Psoas muscle (tissue), 7 donors: ENCODE measurements at regions not wholly inside any gene's neighbourhood (a gene's known extent, or its start where the extent isn't known, plus 50 kb on each side); places are given as distances from the start of the nearest gene placed in this dataset.
"Not testable (repeated sequence)": the region's sequence is repeated elsewhere in the genome, so short reads cannot be mapped to it uniquely, and the experiment has no call there.

ENCODE experiments used
- ATAC-seq, 4 donors: fragments of 200-7000 bp; cut with Tn5 transposase; one replicate each; pipeline ENCODE4 v1.9.1; 2020; ENCODE audit warnings: moderate library complexity in 3 of 4, mild to moderate bottlenecking in 2 of 4
- DNase-seq, 2 donors: peaks; one replicate each; pipeline ENCODE4 v3.0.0-alpha.2; 2020
- H3K27ac ChIP-seq: fragments of 200-600 bp; one replicate; pipeline ENCODE4 v1.8.0; 2022
- H3K27me3 ChIP-seq, 3 donors: fragments of 200-600 bp in 1 of 3; one replicate each; pipeline versions ENCODE4 v1.6.1 to v1.8.0; 2013 to 2022; ENCODE audit warnings: low read length in 2 of 3, mild to moderate bottlenecking in 2 of 3, moderate library complexity in 1 of 3; ENCODE audit not compliant: insufficient read depth in 3 of 3
- H3K36me3 ChIP-seq, 2 donors: fragments of 200-600 bp in 1 of 2; one replicate each; pipeline versions ENCODE4 v1.6.1 to v1.8.0; 2013 to 2022; ENCODE audit warnings: low read depth in 1 of 2, mild to moderate bottlenecking in 1 of 2, moderate library complexity in 1 of 2; ENCODE audit not compliant: insufficient read depth in 1 of 2
- H3K4me1 ChIP-seq: fragments of 200-600 bp; one replicate; pipeline ENCODE4 v1.8.0; 2022
- H3K4me3 ChIP-seq: fragments of 200-600 bp; one replicate; pipeline ENCODE4 v1.8.0; 2022; ENCODE audit warnings: mild to moderate bottlenecking
- H3K9me3 ChIP-seq: fragments of 200-600 bp; one replicate; pipeline ENCODE4 v1.8.0; 2022
- CTCF ChIP-seq: fragments of 200-600 bp; IDR thresholded peaks from one replicate; pipeline ENCODE4 v1.8.0; 2022; ENCODE audit warnings: antibody characterized with exemption
- WGBS, 3 donors: extraction: QIAGEN DNeasy Blood & Tissue Kit; methylation state at CpG; one replicate each; pipeline versions ENCODE4 v1.1.6 to v1.1.7; 2013; 5-methylcytosine and 5-hydroxymethylcytosine counted together
- intact Hi-C, 2 donors: fragments of 100-400 bp; cut with DNase I; formaldehyde crosslinking; loops; one replicate each; pipeline versions ENCODE4 v1.11.0 to v1.14.2; 2022
- donor health status: healthy with polysubstance abuse.
- donor health status: DM: no; HTN: no; CAD: no; lungs with moderate emphysema.
- donor health status: Bipolar disorder and iron deficiency.
- donor health status: healthy.
- donor health status: DM: yes; HTN: yes; CAD: no.
- donor health status: DM: no; HTN: no; CAD: no.
- donor health status: DM: yes; HTN: yes; CAD: no.

DNA sequence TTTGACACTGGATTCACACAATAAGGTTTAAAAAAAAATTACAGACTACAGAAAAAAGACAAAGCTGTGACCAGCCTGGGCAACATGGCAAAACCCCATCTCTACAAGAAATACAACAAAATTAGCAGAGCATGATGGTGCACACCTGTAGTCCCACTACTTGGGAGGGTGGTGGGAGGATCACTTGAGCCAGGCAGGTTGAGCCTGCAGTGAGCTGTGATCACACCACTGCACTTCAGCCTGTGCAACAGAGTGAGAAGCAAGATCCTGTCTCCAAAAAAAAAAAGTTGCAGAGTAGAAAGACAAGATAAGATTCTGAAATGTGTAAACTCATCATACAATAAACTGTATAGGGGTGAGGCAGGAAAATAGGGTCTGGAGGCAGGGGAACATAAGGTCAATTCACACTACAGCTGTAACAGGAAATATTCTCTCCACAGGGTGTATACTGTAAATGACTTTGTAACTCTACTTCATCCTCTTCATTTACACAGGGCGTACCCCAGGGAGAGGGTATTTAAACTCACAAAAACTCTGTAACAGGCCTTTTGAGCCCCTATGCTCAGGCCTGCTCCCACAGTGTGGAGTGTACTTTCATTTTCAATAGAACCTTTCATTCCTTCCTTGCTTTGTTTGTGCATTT lies 112.6 kb upstream of the MAPK10 start:
- Histone ChIP-seq H3K27ac (no peak overlapping the region), H3K9me3 (no peaks in the 10 kb centered on the region), H3K4me1 (no peaks in the 10 kb centered on the region), H3K4me3 (no peak overlapping the region), H3K27me3 (no peaks in the 10 kb centered on the region), H3K36me3 (no peaks in the 10 kb centered on the region)
- TF ChIP-seq CTCF = no peak
- no peak for DNase-seq
- ATAC-seq = no peak
- intact Hi-C loops = no loop called here
- 67 to 83% (median 74%) methylated on average over 1 of the region's 1 CpG for WGBS, 3 donors

DNA sequence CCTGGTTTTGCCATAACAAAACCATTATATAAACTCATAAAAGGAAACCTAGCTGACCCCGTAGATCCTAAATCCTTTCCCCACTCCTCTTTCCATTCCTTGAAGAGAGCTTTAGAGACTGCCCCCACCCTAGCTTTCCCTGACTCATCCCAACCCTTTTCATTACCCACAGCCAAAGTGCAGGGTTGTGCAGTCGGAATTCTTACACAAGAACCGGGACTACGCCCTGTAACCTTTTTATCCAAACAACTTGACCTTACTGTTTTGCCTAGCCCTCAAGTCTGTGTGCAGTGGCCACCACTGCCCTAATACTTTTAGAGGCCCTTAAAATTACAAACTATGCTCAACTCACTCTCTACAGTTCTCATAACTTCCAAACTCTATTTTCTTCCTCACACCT lies 116.0 kb upstream of the PTPN13 start:
- H3K4me1 ChIP-seq, ATAC-seq, intact Hi-C loops, H3K36me3 ChIP-seq, DNase-seq, H3K4me3 ChIP-seq, H3K27me3 ChIP-seq, H3K9me3 ChIP-seq, H3K27ac ChIP-seq: not testable (repeated sequence)
- 94 to 98% (median 95%) methylated on average over 4 of the region's 4 CpGs for WGBS, 3 donors

DNA sequence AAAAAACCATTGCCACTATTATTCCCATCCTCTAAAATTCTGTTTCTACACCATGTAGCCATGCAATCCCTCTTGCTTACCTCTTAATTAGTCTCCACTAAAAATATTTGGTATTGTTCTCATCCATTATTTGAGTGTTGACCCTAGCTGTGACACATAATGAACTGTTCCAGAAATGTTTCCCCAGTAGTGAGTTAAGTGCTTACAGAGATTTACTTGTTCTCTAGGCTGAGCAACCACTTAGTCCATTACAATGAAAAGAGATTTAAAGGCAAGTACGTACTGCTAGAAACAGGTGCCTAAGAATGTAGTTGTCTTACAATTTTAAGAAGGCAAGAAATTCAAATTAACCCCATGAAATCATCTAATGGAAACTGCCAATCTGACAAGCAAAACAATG lies 112.7 kb upstream of the PTPN13 start:
- no peaks in the 10 kb centered on the region for H3K36me3 ChIP-seq
- H3K27me3 ChIP-seq = no peaks in the 10 kb centered on the region
- H3K9me3 ChIP-seq = no peaks in the 10 kb centered on the region
- no peak for TF ChIP-seq CTCF
- DNase-seq (no peak), ATAC-seq (no peak)
- H3K4me1 ChIP-seq = no peaks in the 10 kb centered on the region
- no peak overlapping the region for H3K27ac ChIP-seq
- intact Hi-C loops = no loop called here
- no peak overlapping the region for H3K4me3 ChIP-seq
- WGBS, 3 donors = 63 to 73% (median 64%) methylated on average over 1 of the region's 1 CpG

GRCh38 chr4:86482306-86483172 lies 111.6 kb upstream of the PTPN13 start:
- TF ChIP-seq CTCF = no peak
- 43 to 46% (median 45%) methylated on average over 5 of the region's 5 CpGs for WGBS, 3 donors
- H3K4me1 ChIP-seq = no peaks in the 10 kb centered on the region
- intact Hi-C loops = no loop called here
- DNase-seq (no peak), ATAC-seq (no peak)
- H3K36me3 ChIP-seq = no peaks in the 10 kb centered on the region
- H3K27me3 ChIP-seq = no peaks in the 10 kb centered on the region
- H3K27ac ChIP-seq = no peak overlapping the region
- no peak overlapping the region for H3K4me3 ChIP-seq
- H3K9me3 ChIP-seq = no peaks in the 10 kb centered on the region

- no peaks in the 10 kb centered on the region for H3K36me3 ChIP-seq
- no peaks in the 10 kb centered on the region for H3K4me1 ChIP-seq
- no peak for TF ChIP-seq CTCF
- no peak for ATAC-seq
- H3K4me3 ChIP-seq = no peak overlapping the region
- H3K27ac ChIP-seq = no peak overlapping the region
- intact Hi-C loops = no loop called here
- no peaks in the 10 kb centered on the region for H3K9me3 ChIP-seq
- no peak for DNase-seq
- 52 to 59% (median 53%) methylated on average over 2 of the region's 2 CpGs for WGBS, 3 donors
- H3K27me3 ChIP-seq = no peaks in the 10 kb centered on the region
Observed at GRCh38 chr4:86483173-86483490, 111.0 kb upstream of the PTPN13 start.
